ENCODE measurements at regions not wholly inside any gene's neighbourhood (a gene's known extent, or its start where the extent isn't known, plus 50 kb on each side); places are given as distances from the start of the nearest gene placed in this dataset.

DNA sequence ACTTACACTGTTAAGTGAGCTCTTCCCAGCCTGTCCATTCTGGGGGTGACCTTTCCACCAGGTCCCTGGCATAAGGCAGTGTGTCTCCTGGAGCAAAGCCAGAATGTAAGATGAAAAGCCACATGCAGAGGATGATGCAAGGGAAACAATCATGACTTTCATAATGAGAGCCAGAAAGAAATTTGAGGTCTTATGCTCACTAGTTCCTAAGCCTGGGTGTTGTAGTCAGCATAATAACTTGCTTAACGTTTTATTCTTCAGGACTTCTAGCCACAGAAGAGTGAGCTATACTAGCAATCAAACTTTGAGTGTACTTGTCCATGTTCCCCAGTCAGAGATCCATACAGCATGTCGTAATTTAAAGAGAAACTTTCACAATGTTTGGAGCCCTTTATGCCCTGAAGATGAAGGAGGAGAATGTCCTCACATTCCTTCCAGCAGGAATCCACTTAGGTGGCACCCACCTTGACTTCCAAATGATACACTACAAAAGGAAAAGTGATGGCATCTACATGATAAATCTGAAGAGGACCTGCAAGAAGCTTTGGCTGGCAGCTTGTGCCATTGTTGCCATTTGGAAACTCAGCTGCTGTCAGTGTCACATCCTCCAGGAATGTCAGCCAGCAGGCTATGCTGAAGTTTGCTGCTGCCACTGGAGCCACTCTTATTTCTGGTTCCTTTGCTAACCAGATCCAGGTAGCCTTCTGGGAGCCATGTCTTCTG lies 60.5 kb upstream of the FOXD3 start:
- Histone ChIP-seq H3K36me3 (replicated peaks in 1 of 2) (no peaks in the 10 kb centered on the region), H3K27me3 (peaks cover 18% of the 10 kb centered on the region), H3K4me1 (replicated peaks in 1 of 2) (no peaks in the 10 kb centered on the region), H3K4me3 (no peak overlapping the region), H3K9me3 (replicated peaks in 1 of 3) (no peaks in the 10 kb centered on the region), H3K27ac (no peak overlapping the region)
- 38 to 65% (median 58%) methylated on average over 2 of the region's 2 CpGs for WGBS, 4 donors
- intact Hi-C loops (cut with DNase I) = no loop called here
- DNase-seq = peak in 1 of 7 donors; percentile 5
- TF ChIP-seq, protein P1, sequence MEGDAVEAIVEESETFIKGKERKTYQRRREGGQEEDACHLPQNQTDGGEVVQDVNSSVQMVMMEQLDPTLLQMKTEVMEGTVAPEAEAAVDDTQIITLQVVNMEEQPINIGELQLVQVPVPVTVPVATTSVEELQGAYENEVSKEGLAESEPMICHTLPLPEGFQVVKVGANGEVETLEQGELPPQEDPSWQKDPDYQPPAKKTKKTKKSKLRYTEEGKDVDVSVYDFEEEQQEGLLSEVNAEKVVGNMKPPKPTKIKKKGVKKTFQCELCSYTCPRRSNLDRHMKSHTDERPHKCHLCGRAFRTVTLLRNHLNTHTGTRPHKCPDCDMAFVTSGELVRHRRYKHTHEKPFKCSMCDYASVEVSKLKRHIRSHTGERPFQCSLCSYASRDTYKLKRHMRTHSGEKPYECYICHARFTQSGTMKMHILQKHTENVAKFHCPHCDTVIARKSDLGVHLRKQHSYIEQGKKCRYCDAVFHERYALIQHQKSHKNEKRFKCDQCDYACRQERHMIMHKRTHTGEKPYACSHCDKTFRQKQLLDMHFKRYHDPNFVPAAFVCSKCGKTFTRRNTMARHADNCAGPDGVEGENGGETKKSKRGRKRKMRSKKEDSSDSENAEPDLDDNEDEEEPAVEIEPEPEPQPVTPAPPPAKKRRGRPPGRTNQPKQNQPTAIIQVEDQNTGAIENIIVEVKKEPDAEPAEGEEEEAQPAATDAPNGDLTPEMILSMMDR (IDR thresholded peaks at IDR 0.05) = no peak
- no peak for TF ChIP-seq POLR2A (IDR thresholded peaks at IDR 0.05)

DNA sequence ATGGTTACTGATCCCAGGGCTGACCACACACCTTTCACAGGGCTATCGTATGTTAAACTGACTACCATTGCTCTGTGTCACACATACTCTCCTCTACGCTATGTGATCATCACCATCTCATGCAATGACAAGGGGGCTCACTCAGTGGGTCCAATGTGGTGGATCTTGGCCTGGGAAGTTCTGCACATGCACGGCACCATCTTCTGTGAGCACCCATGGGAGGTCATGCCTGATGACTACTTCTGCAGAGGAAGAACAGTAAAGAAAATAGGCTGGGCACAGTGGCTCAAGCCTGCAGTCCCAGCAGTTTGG lies 60.0 kb upstream of the FOXD3 start:
- no peak for TF ChIP-seq POLR2A (IDR thresholded peaks at IDR 0.05)
- TF ChIP-seq, protein P1 (IDR thresholded peaks at IDR 0.05) = no peak

DNA sequence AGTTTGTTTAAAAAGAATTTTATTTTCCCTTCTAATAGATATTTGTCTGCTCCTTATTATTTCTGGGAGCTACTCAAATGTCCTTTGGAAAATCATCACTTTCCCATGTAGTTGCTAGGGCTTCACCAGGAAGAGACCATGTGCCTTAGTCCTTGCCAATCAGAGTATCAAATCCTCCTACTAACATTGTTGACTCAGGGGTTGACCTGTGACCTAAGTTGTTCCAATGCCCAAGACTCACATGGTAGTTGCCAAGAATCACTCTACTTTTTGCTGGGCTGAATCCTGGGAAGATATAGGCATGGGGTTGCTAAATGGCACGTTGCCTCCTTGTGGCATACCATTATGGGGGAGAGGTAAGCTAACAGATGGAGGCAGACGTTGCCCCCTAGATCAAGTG lies 58.2 kb upstream of the FOXD3 start:
- H3K9me3 ChIP-seq (replicated peaks in 1 of 3) = no peaks in the 10 kb centered on the region
- H3K27me3 ChIP-seq = peaks cover 18% of the 10 kb centered on the region
- no peak overlapping the region for H3K27ac ChIP-seq
- no peaks in the 10 kb centered on the region for H3K4me1 ChIP-seq (replicated peaks in 1 of 2)
- H3K36me3 ChIP-seq (replicated peaks in 1 of 2) = no peaks in the 10 kb centered on the region
- no peak for TF ChIP-seq POLR2A (IDR thresholded peaks at IDR 0.05)
- TF ChIP-seq, protein P1 (IDR thresholded peaks at IDR 0.05) = no peak
- WGBS, 4 donors = 54 to 74% (median 69%) methylated on average over 2 of the region's 2 CpGs
- no peak for DNase-seq
- H3K4me3 ChIP-seq = no peak overlapping the region
- intact Hi-C loops (cut with DNase I) = no loop called here

More for the DNA sequence above, 60.0 kb upstream of the FOXD3 start:
- DNase-seq = no peak
- no peak overlapping the region for H3K27ac ChIP-seq
- intact Hi-C loops (cut with DNase I) = no loop called here
- no peaks in the 10 kb centered on the region for H3K9me3 ChIP-seq (replicated peaks in 1 of 3)
- WGBS, 4 donors = 83 to 92% (median 86%) methylated on average over 2 to 3 of the region's 3 CpGs
- peaks cover 18% of the 10 kb centered on the region for H3K27me3 ChIP-seq
- H3K4me1 ChIP-seq (replicated peaks in 1 of 2) = no peaks in the 10 kb centered on the region
- no peaks in the 10 kb centered on the region for H3K36me3 ChIP-seq (replicated peaks in 1 of 2)
- H3K4me3 ChIP-seq = no peak overlapping the region

DNA sequence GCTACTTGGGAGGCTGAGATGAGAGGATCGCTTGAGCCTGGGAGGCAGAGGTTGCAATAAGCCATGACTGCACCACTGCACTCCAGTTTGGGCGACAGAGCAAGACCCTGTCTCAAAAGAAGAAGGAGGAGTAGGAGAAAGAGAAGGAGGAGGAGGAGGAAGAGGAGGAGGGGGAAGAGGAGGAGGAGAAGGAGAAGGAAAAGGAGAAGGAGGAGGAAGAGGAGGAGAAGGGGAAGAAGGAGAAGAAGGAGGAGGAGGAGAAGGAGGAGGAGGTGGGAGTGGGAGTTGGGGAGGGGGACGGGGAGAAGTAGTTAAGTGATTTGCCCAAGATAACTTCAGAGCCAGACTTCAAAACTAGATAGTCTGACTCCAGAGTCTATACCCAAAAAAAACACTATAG lies 55.5 kb upstream of the FOXD3 start:
- Histone ChIP-seq H3K9me3 (replicated peaks in 1 of 3) (no peaks in the 10 kb centered on the region), H3K27me3 (peaks cover 18% of the 10 kb centered on the region), H3K36me3 (replicated peaks in 1 of 2) (no peaks in the 10 kb centered on the region), H3K27ac (no peak overlapping the region), H3K4me3 (no peak overlapping the region), H3K4me1 (replicated peaks in 1 of 2) (no peaks in the 10 kb centered on the region)
- TF ChIP-seq, protein P1 (IDR thresholded peaks at IDR 0.05) = no peak
- WGBS, 4 donors = 61 to 80% (median 74%) methylated on average over 3 of the region's 3 CpGs
- DNase-seq = no peak
- intact Hi-C loops (cut with DNase I) = no loop called here

All from adrenal gland (tissue), 9 donors.